C4-2B (cell line): ENCODE measurements at regions not wholly inside any gene's neighbourhood (a gene's known extent, or its start where the extent isn't known, plus 50 kb on each side); places are given as distances from the start of the nearest gene placed in this dataset.

Source experiments
- H3K27ac ChIP-seq: fragments of 450-650 bp; 2 replicates; pipeline ENCODE4 v1.5.1; 2017
- CTCF ChIP-seq: fragments of 450-650 bp; conservative IDR thresholded peaks from 2 replicates; pipeline ENCODE4 v1.5.1; 2017; ENCODE audit warnings: mild to moderate bottlenecking
- ZFX ChIP-seq: fragments of 450-650 bp; IDR thresholded peaks from 2 replicates; pipeline ENCODE4 v1.6.1; 2017

- no peak overlapping the region for H3K27ac ChIP-seq
- no peak for TF ChIP-seq ZFX
- TF ChIP-seq CTCF = no peak
Measured at GRCh38 chr10:44581996-44582395, 197.1 kb upstream of the CXCL12 start.

- no peak overlapping the region for H3K27ac ChIP-seq
- TF ChIP-seq CTCF = no peak
- TF ChIP-seq ZFX = no peak
Measured at GRCh38 chr10:44587488-44588318, 202.8 kb upstream of the CXCL12 start.

- H3K27ac ChIP-seq = no peak overlapping the region
- no peak for TF ChIP-seq CTCF
- TF ChIP-seq ZFX = no peak
Measured at GRCh38 chr10:44589181-44589943, 204.5 kb upstream of the CXCL12 start.

GRCh38 chr10:44589944-44590449, 205.1 kb upstream of the CXCL12 start:
- no peak overlapping the region for H3K27ac ChIP-seq
- no peak for TF ChIP-seq CTCF
- no peak for TF ChIP-seq ZFX

- TF ChIP-seq CTCF = no peak
- no peak for TF ChIP-seq ZFX
- H3K27ac ChIP-seq = no peak overlapping the region
Measured at GRCh38 chr10:44591911-44592310, 207.0 kb upstream of the CXCL12 start.

- TF ChIP-seq ZFX (no peak), CTCF (no peak)
- no peak overlapping the region for H3K27ac ChIP-seq
Measured at GRCh38 chr10:44593952-44594351, 209.1 kb upstream of the CXCL12 start.

- no peak overlapping the region for H3K27ac ChIP-seq
- TF ChIP-seq CTCF = no peak
- TF ChIP-seq ZFX = no peak
Measured at GRCh38 chr10:44607116-44607515, 222.2 kb upstream of the CXCL12 start.
